ENCODE measurements at regions not wholly inside any gene's neighbourhood (a gene's known extent, or its start where the extent isn't known, plus 50 kb on each side); places are given as distances from the start of the nearest gene placed in this dataset.

- no peak for TF ChIP-seq CTCF (IDR thresholded peaks at IDR 0.05)
- ATAC-seq (ENCODE audit: low FRiP score) (no peak), DNase-seq (ENCODE audit: low spot score) (no peak)
Observed at GRCh38 chr6:106014955-106015354, 71.2 kb upstream of the PRDM1 start.

- no peak for ATAC-seq (ENCODE audit: low FRiP score)
- no peak for TF ChIP-seq CTCF (IDR thresholded peaks at IDR 0.05)
- no peak for DNase-seq (ENCODE audit: low spot score)
Observed at GRCh38 chr6:106011476-106011875, 74.7 kb upstream of the PRDM1 start.

- TF ChIP-seq CTCF (IDR thresholded peaks at IDR 0.05) = no peak
- ATAC-seq (ENCODE audit: low FRiP score) = no peak
- DNase-seq (ENCODE audit: low spot score) = no peak
Observed at GRCh38 chr6:106005954-106006353, 80.2 kb upstream of the PRDM1 start.

GRCh38 chr6:106005013-106005412 is 81.1 kb upstream of the PRDM1 start:
- ATAC-seq (ENCODE audit: low FRiP score) (no peak), DNase-seq (ENCODE audit: low spot score) (no peak)
- TF ChIP-seq CTCF (IDR thresholded peaks at IDR 0.05) = no peak

GRCh38 chr6:106003268-106003987 is 82.7 kb upstream of the PRDM1 start:
- ATAC-seq (ENCODE audit: low FRiP score) (no peak), DNase-seq (ENCODE audit: low spot score) (no peak)
- TF ChIP-seq CTCF (IDR thresholded peaks at IDR 0.05) = no peak

- no peak for DNase-seq (ENCODE audit: low spot score)
- no peak for TF ChIP-seq CTCF (IDR thresholded peaks at IDR 0.05)
- no peak for ATAC-seq (ENCODE audit: low FRiP score)
Observed at GRCh38 chr6:106002005-106002404, 84.1 kb upstream of the PRDM1 start.

- TF ChIP-seq CTCF (IDR thresholded peaks at IDR 0.05) = no peak
- ATAC-seq (ENCODE audit: low FRiP score) = no peak
- no peak for DNase-seq (ENCODE audit: low spot score)
Observed at GRCh38 chr6:106000935-106001334, 85.2 kb upstream of the PRDM1 start.

All from omental fat pad (tissue), 3 donors.